NCI-H82 (cell line): ENCODE measurements at regions not wholly inside any gene's neighbourhood (a gene's known extent, or its start where the extent isn't known, plus 50 kb on each side); places are given as distances from the start of the nearest gene placed in this dataset.

Experiments used
- DNase-seq: peaks from one replicate; lab custom pipeline; 2025; lab: John Stamatoyannopoulos, UW

- DNase-seq = no peak
These were observed 181.8 kb downstream of the TBXT start for GRCh38 chr6:165985806-165986299.

- DNase-seq = no peak
These were observed 182.3 kb downstream of the TBXT start for GRCh38 chr6:165985281-165985805.

GRCh38 chr6:165984729-165985275 lies 182.8 kb downstream of the TBXT start:
- DNase-seq = no peak

GRCh38 chr6:165983112-165984072 lies 184.3 kb downstream of the TBXT start:
- no peak for DNase-seq

GRCh38 chr6:165978476-165978875 lies 189.2 kb downstream of the TBXT start:
- DNase-seq = no peak

GRCh38 chr6:165976684-165977083 lies 191.0 kb downstream of the TBXT start:
- DNase-seq = no peak

GRCh38 chr6:165974817-165975216 lies 192.8 kb downstream of the TBXT start:
- DNase-seq = no peak

GRCh38 chr6:165973473-165973872 lies 194.2 kb downstream of the TBXT start:
- DNase-seq = no peak

GRCh38 chr6:165972139-165972802 lies 195.4 kb downstream of the TBXT start:
- no peak for DNase-seq

- DNase-seq = no peak
These were observed 196.4 kb downstream of the TBXT start for GRCh38 chr6:165971202-165971601.

- DNase-seq = no peak
These were observed 197.7 kb downstream of the TBXT start for GRCh38 chr6:165970001-165970400.

- no peak for DNase-seq
These were observed 198.5 kb downstream of the TBXT start for GRCh38 chr6:165969184-165969583.

- no peak for DNase-seq
These were observed 199.2 kb downstream of the TBXT start for GRCh38 chr6:165968408-165968807.

- DNase-seq = no peak
These were observed 199.7 kb downstream of the TBXT start for GRCh38 chr6:165967810-165968407.

GRCh38 chr6:165963750-165964149 lies 203.9 kb downstream of the TBXT start:
- no peak for DNase-seq

- no peak for DNase-seq
These were observed 205.3 kb downstream of the TBXT start for GRCh38 chr6:165962366-165962765.

- no peak for DNase-seq
These were observed 206.4 kb downstream of the TBXT start for GRCh38 chr6:165961233-165961632.

- DNase-seq = no peak
These were observed 207.0 kb downstream of the TBXT start for GRCh38 chr6:165960695-165961094.

GRCh38 chr6:165959627-165960026 lies 208.0 kb downstream of the TBXT start:
- DNase-seq = no peak

- no peak for DNase-seq
These were observed 210.8 kb downstream of the TBXT start for GRCh38 chr6:165956874-165957273.

- DNase-seq = no peak
These were observed 215.1 kb downstream of the TBXT start for GRCh38 chr6:165952514-165952913.

- DNase-seq = no peak
These were observed 217.3 kb downstream of the TBXT start for GRCh38 chr6:165950316-165950715.
